A549 (cell line): ENCODE measurements at regions not wholly inside any gene's neighbourhood (a gene's known extent, or its start where the extent isn't known, plus 50 kb on each side); places are given as distances from the start of the nearest gene placed in this dataset.

Experiments used
- ATAC-seq, 2 experiments: fragments of 200-7000 bp in 1 of 2; fragments of >200 bp in 1 of 2; cut with Nextera tagmentation in 1 of 2; cut with Tn5 transposase in 1 of 2; 3 replicates each; pipeline versions ENCODE4 v1.8.0 to v1.9.1; 2018 to 2020; ENCODE audit warnings: mild to moderate bottlenecking in 1 of 2, moderate library complexity in 1 of 2
- CTCF ChIA-PET: fragments of 300-600 bp; sonication (Branson Sonifier 250); formaldehyde crosslinking; extraction: SDS; loops from one replicate; lab custom pipeline; 2021; ENCODE audit warnings: antibody characterized with exemption, inconsistent platforms; lab: Yijun Ruan, JAX
- POLR2A ChIA-PET: fragments of 350-600 bp; formaldehyde crosslinking; extraction: SDS; loops from one replicate; lab custom pipeline; 2021; ENCODE audit warnings: antibody characterized with exemption, inconsistent platforms; lab: Yijun Ruan, JAX
- DNase-seq, 2 experiments: peaks; one replicate each; pipeline versions ENCODE4 v3.0.0 to v3.0.0-alpha.2; 2011 to 2016; ENCODE audit warnings: low read depth in 1 of 2, low spot score in 1 of 2
- FAIRE-seq: peaks from 2 replicates; lab custom pipeline; 2011; peaks lifted over from hg19 to GRCh38; lab: Jason Lieb, UNC
- H3K27ac ChIP-seq, 2 experiments: fragments of >200 bp; sonication (Bioruptor Twin); formaldehyde crosslinking; 3 replicates each; pipeline ENCODE4 v1.5.1; 2016 to 2017
- H3K4me1 ChIP-seq: fragments of >200 bp; sonication (Bioruptor Twin); formaldehyde crosslinking; 3 replicates; pipeline ENCODE4 v1.6.1; 2016
- H3K4me2 ChIP-seq: fragments of >200 bp; sonication (Bioruptor Twin); formaldehyde crosslinking; 3 replicates; pipeline ENCODE4 v1.6.1; 2016
- H3K4me3 ChIP-seq: fragments of >200 bp; sonication (Bioruptor Twin); formaldehyde crosslinking; 3 replicates; pipeline ENCODE4 v1.5.1; 2016
- H3K9me3 ChIP-seq: fragments of >200 bp; sonication (Bioruptor Twin); formaldehyde crosslinking; 3 replicates; pipeline ENCODE4 v1.6.1; 2016
- BHLHE40 ChIP-seq: IDR thresholded peaks from 2 replicates; pipeline ENCODE4 v1.6.1; 2012; ENCODE audit warnings: low read depth, low read length, inconsistent platforms
- CBX8 ChIP-seq: fragments of 200-600 bp; sonication (generic); IDR thresholded peaks from 2 replicates; pipeline ENCODE4 v1.6.1; 2016
- CEBPB ChIP-seq, 2 experiments: fragments of >200 bp in 1 of 2; sonication (Bioruptor Twin) in 1 of 2; formaldehyde crosslinking in 1 of 2; IDR thresholded peaks; 2 replicates each; pipeline ENCODE4 v1.6.1; 2012 to 2016
- CHD4 ChIP-seq: fragments of 200-600 bp; sonication (generic); IDR thresholded peaks from 2 replicates; pipeline ENCODE4 v1.6.1; 2016; ENCODE audit warnings: antibody characterized with exemption, mild to moderate bottlenecking, borderline replicate concordance
- EP300 ChIP-seq, 2 experiments: fragments of >200 bp; sonication (Bioruptor Twin); formaldehyde crosslinking; IDR thresholded peaks; 2 replicates in 1 of 2; 3 replicates in 1 of 2; pipeline ENCODE4 v1.6.1; 2016 to 2017
- FOSL2 ChIP-seq, 2 experiments: fragments of 450-650 bp in 1 of 2; fragments of >200 bp in 1 of 2; sonication (Bioruptor Twin) in 1 of 2; formaldehyde crosslinking; IDR thresholded peaks; 2 replicates each; pipeline versions ENCODE4 v1.5.0 to v1.6.1; 2016 to 2020; ENCODE audit warnings: mild to moderate bottlenecking in 1 of 2, moderate library complexity in 1 of 2
- HDAC2 ChIP-seq: fragments of 200-600 bp; sonication (generic); IDR thresholded peaks from 2 replicates; pipeline ENCODE4 v1.6.1; 2016
- HOXB13 ChIP-seq: fragments of 250-450 bp; sonication (Bioruptor Pico); IDR thresholded peaks from 2 replicates; pipeline ENCODE4 v1.5.0; 2020; ENCODE audit warnings: low read depth, mild to moderate bottlenecking, moderate library complexity
- JUN ChIP-seq, 2 experiments: fragments of >200 bp; sonication (Bioruptor Twin); formaldehyde crosslinking; IDR thresholded peaks; 2 replicates in 1 of 2; 3 replicates in 1 of 2; pipeline ENCODE4 v1.6.1; 2016 to 2017
- JUNB ChIP-seq: fragments of >200 bp; sonication (Bioruptor Twin); formaldehyde crosslinking; IDR thresholded peaks from 2 replicates; pipeline ENCODE4 v1.6.1; 2016
- MAFK ChIP-seq: fragments of 450-650 bp; IDR thresholded peaks from 2 replicates; pipeline ENCODE4 v1.6.1; 2014; ENCODE audit not compliant: partially characterized antibody
- MAZ ChIP-seq: fragments of 150-350 bp; IDR thresholded peaks from 2 replicates; pipeline ENCODE4 v1.6.1; 2014; ENCODE audit warnings: antibody characterized with exemption, low read depth, low read length, borderline replicate concordance
- MYC ChIP-seq: IDR thresholded peaks from 2 replicates; pipeline ENCODE4 v1.6.1; 2012; ENCODE audit warnings: mild to moderate bottlenecking, inconsistent platforms, low read length, improper control_type of control experiment, borderline replicate concordance
- RAD21 ChIP-seq, 2 experiments: fragments of >200 bp in 1 of 2; sonication (Bioruptor Twin) in 1 of 2; formaldehyde crosslinking in 1 of 2; IDR thresholded peaks in 1 of 2; conservative IDR thresholded peaks in 1 of 2; 2 replicates in 1 of 2; 3 replicates in 1 of 2; pipeline ENCODE4 v1.6.1; 2012 to 2018; ENCODE audit warnings: inconsistent platforms in 1 of 2
- RARB ChIP-seq: fragments of 250-450 bp; sonication (Bioruptor Pico); IDR thresholded peaks from 2 replicates; pipeline ENCODE4 v1.8.0; 2021; ENCODE audit warnings: mild to moderate bottlenecking, moderate library complexity
- RFX5 ChIP-seq: fragments of 450-650 bp; IDR thresholded peaks from 2 replicates; pipeline ENCODE4 v1.7.1; 2014; ENCODE audit warnings: antibody characterized with exemption, mild to moderate bottlenecking, moderate library complexity
- SMC3 ChIP-seq: fragments of >200 bp; sonication (Bioruptor Twin); formaldehyde crosslinking; IDR thresholded peaks from 3 replicates; pipeline ENCODE4 v1.6.1; 2018; ENCODE audit warnings: inconsistent platforms
- SREBF2 ChIP-seq: fragments of 450-650 bp; IDR thresholded peaks from 2 replicates; pipeline ENCODE4 v1.6.1; 2014; ENCODE audit warnings: mild to moderate bottlenecking, moderate library complexity
- WGBS: methylation state at CpG from one replicate; pipeline ENCODE4 v1.1.6; 2017; ENCODE audit errors: missing lambda C conversion rate; 5-methylcytosine and 5-hydroxymethylcytosine counted together
- TF ChIP-seq, protein P1 (sequence below): IDR thresholded peaks from 2 replicates; pipeline ENCODE4 v1.6.1; 2012
- TF ChIP-seq, protein P2 (sequence below): fragments of >200 bp; sonication (Bioruptor Twin); formaldehyde crosslinking; IDR thresholded peaks from 2 replicates; pipeline ENCODE4 v1.6.1; 2016
- TF ChIP-seq, protein P3 (sequence below): fragments of 150-350 bp; IDR thresholded peaks from 2 replicates; pipeline ENCODE4 v1.6.1; 2014; ENCODE audit warnings: low read depth, mild to moderate bottlenecking, low read length
- TF ChIP-seq, protein P4 (sequence below): fragments of 450-650 bp; IDR thresholded peaks from 2 replicates; pipeline ENCODE4 v1.6.1; 2014; ENCODE audit warnings: antibody characterized with exemption
- TF ChIP-seq, protein P5 (sequence below): IDR thresholded peaks from 2 replicates; pipeline ENCODE4 v1.6.1; 2012; ENCODE audit warnings: low read depth, borderline replicate concordance

DNA sequence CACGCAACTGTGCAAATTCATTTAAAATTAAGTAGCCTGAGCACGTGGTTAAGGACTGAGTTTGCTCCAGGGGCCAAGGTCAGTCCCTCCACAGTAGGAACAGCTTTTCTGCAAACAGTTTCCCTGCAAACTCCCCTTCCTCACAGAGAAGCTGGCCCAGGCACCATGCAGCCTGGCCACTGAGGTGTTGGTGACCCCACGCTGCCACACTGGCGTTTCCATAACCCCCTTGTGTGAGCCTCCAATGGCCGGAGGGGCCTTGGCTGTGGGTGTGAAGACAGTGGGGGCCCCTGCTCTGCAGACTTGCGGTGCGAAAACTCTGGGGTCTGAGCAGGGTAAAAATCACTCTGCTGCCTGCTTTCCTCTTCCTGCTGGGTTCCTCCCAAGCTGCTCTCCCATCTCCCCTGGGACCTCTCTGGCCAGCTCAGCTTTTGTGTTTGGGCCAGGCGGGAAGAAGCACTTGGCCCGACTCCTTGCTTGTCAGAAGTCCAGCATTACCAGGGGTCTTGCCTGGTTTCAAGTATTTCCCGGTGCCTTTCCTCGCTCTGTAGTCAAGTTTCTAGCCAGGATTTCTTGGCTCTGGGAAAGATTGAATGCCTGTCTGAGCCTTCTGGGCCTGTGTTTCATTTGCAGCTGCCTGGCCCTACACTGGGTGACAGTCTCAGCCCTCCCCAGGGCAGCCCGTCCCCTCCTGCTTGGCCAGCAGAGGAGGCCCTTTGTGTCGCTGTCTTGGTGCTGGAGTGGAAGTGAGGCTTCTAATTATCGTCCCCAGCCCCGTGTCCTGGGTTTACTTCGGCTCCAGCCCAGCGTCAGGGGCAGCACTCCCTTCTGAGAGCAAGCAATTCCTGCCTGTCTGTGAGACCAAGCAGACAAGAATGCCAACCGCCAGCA is 131.4 kb upstream of the SLC1A4 start:
- TF ChIP-seq, protein P1, sequence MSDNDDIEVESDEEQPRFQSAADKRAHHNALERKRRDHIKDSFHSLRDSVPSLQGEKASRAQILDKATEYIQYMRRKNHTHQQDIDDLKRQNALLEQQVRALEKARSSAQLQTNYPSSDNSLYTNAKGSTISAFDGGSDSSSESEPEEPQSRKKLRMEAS, result no peak
- TF ChIP-seq CEBPB (IDR thresholded peaks at IDR 0.05) (no peak), SREBF2 (no peak), SMC3 (no peak), MAFK (no peak), JUNB (no peak), RARB (CRISPR knock-in tag) (no peak), RFX5 (no peak), HDAC2 (no peak), CBX8 (no peak)
- TF ChIP-seq, protein P2, sequence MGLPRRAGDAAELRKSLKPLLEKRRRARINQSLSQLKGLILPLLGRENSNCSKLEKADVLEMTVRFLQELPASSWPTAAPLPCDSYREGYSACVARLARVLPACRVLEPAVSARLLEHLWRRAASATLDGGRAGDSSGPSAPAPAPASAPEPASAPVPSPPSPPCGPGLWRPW, result no peak
- TF ChIP-seq, all 56 proteins: peak for 0
- FAIRE-seq, result no peak
- DNase-seq, result no peak
- Histone ChIP-seq H3K4me2 (no peak overlapping the region; the same call in 2 of the 3 replicates), H3K4me3 (no peak overlapping the region), H3K27ac (peak overlapping the region; percentile 81 to 90; a peak in 4 of 6 replicates), H3K9me3 (peaks cover 3% of the 10 kb centered on the region; the same call in 2 of the 3 replicates), H3K4me1 (peaks cover 22% of the 10 kb centered on the region)
- 88% methylated on average over 18 of the region's 18 CpGs for WGBS
- CTCF ChIA-PET, result interaction anchor here (1.0 to 5.3 kb wide), 12 partner anchors 7 to 335 kb away, joined by 3 to 37 read pairs (median 6); partner anchors contain the start of gene SERTAD2
- ATAC-seq, result peak in 1 of 2 experiments; percentile 6; a peak in 1 of 6 replicates
- POLR2A ChIA-PET, result interaction anchor here (1.1 to 3.3 kb wide), 4 partner anchors 106 to 334 kb away, joined by 3 to 58 read pairs (median 17); partner anchors contain the start of genes AFTPH and SERTAD2

DNA sequence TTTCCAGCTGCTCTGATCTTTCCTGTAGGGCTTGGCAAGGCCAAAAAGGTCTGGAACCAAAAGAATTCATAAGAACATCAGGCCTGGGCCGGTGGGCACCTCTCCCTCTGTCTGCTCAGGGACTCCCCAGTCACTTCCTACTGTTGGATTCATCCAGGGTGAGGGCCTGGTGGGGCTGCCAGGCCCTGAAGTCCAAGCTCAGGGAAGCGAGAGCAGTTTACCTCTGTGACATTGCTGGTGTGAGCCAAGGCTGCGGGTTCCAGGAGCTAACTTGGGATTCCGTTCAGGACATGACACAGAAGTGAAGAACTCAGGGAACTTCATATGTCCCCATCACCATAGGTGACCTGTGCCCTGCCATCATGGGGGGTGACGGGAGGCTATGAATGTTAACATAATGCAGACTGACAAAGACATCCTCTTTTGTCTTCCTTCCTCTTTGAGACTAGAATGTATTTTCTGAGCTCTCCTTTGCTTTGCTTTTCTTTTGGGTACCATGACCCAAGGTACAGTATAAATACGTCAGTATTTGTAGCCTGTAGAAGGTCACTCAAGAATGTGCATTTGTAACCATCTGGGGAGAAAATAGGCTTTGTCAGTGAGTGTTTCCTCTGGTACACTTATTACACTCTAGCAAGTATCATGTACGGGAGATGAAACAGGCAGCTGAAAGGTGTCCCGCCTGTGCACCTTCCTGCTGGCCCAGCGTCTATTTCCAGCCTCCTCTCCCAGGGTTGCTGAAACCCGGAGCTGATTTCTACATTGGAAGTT is 130.5 kb upstream of the SLC1A4 start:
- DNase-seq (no peak), ATAC-seq (no peak; a peak in 1 of 6 replicates), FAIRE-seq (no peak)
- POLR2A ChIA-PET, result interaction anchor here (0.6 to 3.3 kb wide), 15 partner anchors 20 to 840 kb away, joined by 3 to 58 read pairs (median 5); partner anchors contain the start of genes AFTPH and SERTAD2
- CTCF ChIA-PET, result interaction anchor here (0.7 to 5.3 kb wide), 30 partner anchors 8 to 527 kb away, joined by 3 to 37 read pairs (median 4); partner anchors contain the start of gene SERTAD2
- H3K4me2 ChIP-seq, result peak overlapping the region; percentile 73
- H3K4me1 ChIP-seq, result peaks cover 22% of the 10 kb centered on the region
- TF ChIP-seq CEBPB (IDR thresholded peaks at IDR 0.05) (no peak), HOXB13 (CRISPR knock-in tag) (no peak), JUN (IDR thresholded peaks at IDR 0.05) (0 out of 5 replicates have a peak, but pooled peaks of 1 of the 2 experiments have one; percentile 4), MAZ (no peak)
- TF ChIP-seq, protein P2, result no peak
- 48% methylated on average over 10 of the region's 10 CpGs for WGBS
- peak overlapping the region; percentile 43 for H3K4me3 ChIP-seq
- peaks cover 4% of the 10 kb centered on the region; the same call in 2 of the 3 replicates for H3K9me3 ChIP-seq
- H3K27ac ChIP-seq, result peak overlapping the region; percentile 81 to 90

DNA sequence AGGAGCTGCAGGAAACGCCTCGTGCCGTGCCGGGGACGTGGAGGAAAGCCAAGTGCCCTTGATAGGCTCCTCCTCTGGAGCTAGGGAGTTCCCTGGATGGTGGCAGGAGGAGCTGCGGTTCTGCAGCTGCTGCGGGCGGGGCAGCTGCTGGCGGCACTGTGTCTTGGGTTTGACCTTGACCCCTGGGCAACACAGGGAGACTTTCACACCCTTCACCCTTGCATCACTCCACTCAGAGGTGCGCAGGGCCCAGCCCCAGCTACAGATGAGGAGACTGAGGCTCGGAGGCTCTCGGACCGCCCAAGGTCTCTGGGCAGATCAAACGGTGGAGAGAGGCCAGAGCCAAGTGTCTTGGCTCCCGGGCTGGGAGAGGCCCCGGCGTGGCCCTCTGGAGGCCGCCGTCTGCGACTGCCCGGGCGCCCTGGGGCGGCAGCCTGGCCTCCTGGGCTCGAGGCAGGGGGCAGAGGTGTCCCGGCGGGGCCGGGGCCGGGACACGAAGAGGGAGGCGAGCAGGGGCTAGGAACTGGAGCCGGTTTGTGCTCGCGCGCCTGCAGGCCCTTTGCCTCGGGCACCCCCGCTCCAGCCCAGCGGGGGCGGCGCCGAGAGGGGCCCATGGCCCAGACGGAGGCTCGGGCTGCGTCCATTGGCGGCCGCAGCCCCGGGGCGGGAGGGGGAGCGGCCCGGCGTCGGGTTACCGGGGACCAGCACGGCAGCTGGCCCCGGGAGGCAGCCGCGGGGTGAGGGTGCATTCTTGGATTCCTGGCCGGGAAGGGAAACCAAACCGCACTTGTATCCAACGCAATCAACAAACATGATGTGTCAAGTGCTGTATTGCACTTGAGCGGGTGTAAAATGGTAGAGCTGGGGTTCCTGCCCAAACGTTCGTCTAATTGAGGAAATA is 129.6 kb upstream of the SLC1A4 start:
- DNase-seq, result peak; percentile 83 to 93
- H3K9me3 ChIP-seq, result peaks cover 4% of the 10 kb centered on the region; the same call in 2 of the 3 replicates
- H3K27ac ChIP-seq, result peak overlapping the region; percentile 81 to 90
- H3K4me2 ChIP-seq, result peak overlapping the region; percentile 73
- ATAC-seq, result peak; percentile 83 to 89
- 8% methylated on average over 34 of the region's 62 CpGs for WGBS
- peak overlapping the region; percentile 43 for H3K4me3 ChIP-seq
- ChIA-PET POLR2A (interaction anchor here (0.6 to 3.3 kb wide), 15 partner anchors 21 to 841 kb away, joined by 3 to 58 read pairs (median 5); partner anchors contain the start of genes AFTPH and SERTAD2), CTCF (interaction anchor here (0.7 to 5.3 kb wide), 32 partner anchors 9 to 528 kb away, joined by 3 to 37 read pairs (median 4); partner anchors contain the start of gene SERTAD2)
- H3K4me1 ChIP-seq, result peaks cover 26% of the 10 kb centered on the region
- FAIRE-seq, result no peak
- TF ChIP-seq RAD21 (conservative IDR thresholded peaks at IDR 0.05 in 1 of 2, IDR thresholded peaks at IDR 0.05 in 1 of 2) (peak; percentile 1 to 22; a peak in 3 of 5 replicates), FOSL2 (IDR thresholded peaks at IDR 0.05) (no peak), FOSL2 (CRISPR knock-in tag; IDR thresholded peaks at IDR 0.05) (no peak), BHLHE40 (no peak), CHD4 (no peak), EP300 (IDR thresholded peaks at IDR 0.05) (no peak), MYC (no peak)
- TF ChIP-seq, protein P3, sequence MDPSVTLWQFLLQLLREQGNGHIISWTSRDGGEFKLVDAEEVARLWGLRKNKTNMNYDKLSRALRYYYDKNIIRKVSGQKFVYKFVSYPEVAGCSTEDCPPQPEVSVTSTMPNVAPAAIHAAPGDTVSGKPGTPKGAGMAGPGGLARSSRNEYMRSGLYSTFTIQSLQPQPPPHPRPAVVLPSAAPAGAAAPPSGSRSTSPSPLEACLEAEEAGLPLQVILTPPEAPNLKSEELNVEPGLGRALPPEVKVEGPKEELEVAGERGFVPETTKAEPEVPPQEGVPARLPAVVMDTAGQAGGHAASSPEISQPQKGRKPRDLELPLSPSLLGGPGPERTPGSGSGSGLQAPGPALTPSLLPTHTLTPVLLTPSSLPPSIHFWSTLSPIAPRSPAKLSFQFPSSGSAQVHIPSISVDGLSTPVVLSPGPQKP, result no peak
- TF ChIP-seq, protein P4, sequence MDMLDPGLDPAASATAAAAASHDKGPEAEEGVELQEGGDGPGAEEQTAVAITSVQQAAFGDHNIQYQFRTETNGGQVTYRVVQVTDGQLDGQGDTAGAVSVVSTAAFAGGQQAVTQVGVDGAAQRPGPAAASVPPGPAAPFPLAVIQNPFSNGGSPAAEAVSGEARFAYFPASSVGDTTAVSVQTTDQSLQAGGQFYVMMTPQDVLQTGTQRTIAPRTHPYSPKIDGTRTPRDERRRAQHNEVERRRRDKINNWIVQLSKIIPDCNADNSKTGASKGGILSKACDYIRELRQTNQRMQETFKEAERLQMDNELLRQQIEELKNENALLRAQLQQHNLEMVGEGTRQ, result no peak
- TF ChIP-seq, protein P5, sequence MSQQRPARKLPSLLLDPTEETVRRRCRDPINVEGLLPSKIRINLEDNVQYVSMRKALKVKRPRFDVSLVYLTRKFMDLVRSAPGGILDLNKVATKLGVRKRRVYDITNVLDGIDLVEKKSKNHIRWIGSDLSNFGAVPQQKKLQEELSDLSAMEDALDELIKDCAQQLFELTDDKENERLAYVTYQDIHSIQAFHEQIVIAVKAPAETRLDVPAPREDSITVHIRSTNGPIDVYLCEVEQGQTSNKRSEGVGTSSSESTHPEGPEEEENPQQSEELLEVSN, result peak; percentile 71
